Retinal pigment epithelial cell (primary cell): ENCODE measurements at regions not wholly inside any gene's neighbourhood (a gene's known extent, or its start where the extent isn't known, plus 50 kb on each side); places are given as distances from the start of the nearest gene placed in this dataset.

Experiments
- DNase-seq: peaks from one replicate; pipeline ENCODE4 v3.0.0-alpha.2; 2010; ENCODE audit warnings: low read depth
- H3K4me3 ChIP-seq: 2 replicates; pipeline ENCODE4 v1.5.1; 2011; ENCODE audit warnings: mild to moderate bottlenecking, low read length, control low read depth, moderate library complexity
- CTCF ChIP-seq: conservative IDR thresholded peaks from 2 replicates; pipeline ENCODE4 v1.5.1; 2011; ENCODE audit warnings: low read depth, low read length, control low read depth, inconsistent platforms

GRCh38 chr2:120977582-120978358 lies 242.1 kb downstream of the GLI2 start:
- TF ChIP-seq CTCF = no peak
- no peak for DNase-seq
- H3K4me3 ChIP-seq = no peak overlapping the region

- TF ChIP-seq CTCF = no peak
- no peak for DNase-seq
- no peak overlapping the region for H3K4me3 ChIP-seq
These were observed 242.8 kb downstream of the GLI2 start for GRCh38 chr2:120978359-120979050.

GRCh38 chr2:120979398-120979797 lies 243.7 kb downstream of the GLI2 start:
- H3K4me3 ChIP-seq = no peak overlapping the region
- no peak for DNase-seq
- no peak for TF ChIP-seq CTCF

- TF ChIP-seq CTCF = no peak
- DNase-seq = no peak
- no peak overlapping the region for H3K4me3 ChIP-seq
These were observed 244.3 kb downstream of the GLI2 start for GRCh38 chr2:120979921-120980320.

- no peak for TF ChIP-seq CTCF
- no peak for DNase-seq
These were observed 245.8 kb downstream of the GLI2 start for GRCh38 chr2:120981443-120981842.

GRCh38 chr2:120982598-120982997 lies 246.9 kb downstream of the GLI2 start:
- H3K4me3 ChIP-seq = no peak overlapping the region
- no peak for DNase-seq
- no peak for TF ChIP-seq CTCF

More at GRCh38 chr2:120981443-120981842, 245.8 kb downstream of the GLI2 start:
- H3K4me3 ChIP-seq = no peak overlapping the region

- no peak overlapping the region for H3K4me3 ChIP-seq
- TF ChIP-seq CTCF = no peak
- no peak for DNase-seq
These were observed 247.7 kb downstream of the GLI2 start for GRCh38 chr2:120983344-120983743.
